BE2C (cell line): ENCODE measurements at regions not wholly inside any gene's neighbourhood (a gene's known extent, or its start where the extent isn't known, plus 50 kb on each side); places are given as distances from the start of the nearest gene placed in this dataset.
"Not testable (repeated sequence)": the region's sequence is repeated elsewhere in the genome, so short reads cannot be mapped to it uniquely, and the experiment has no call there.

Experiments used
- DNase-seq: peaks from one replicate; pipeline ENCODE4 v3.0.0-alpha.2; 2020
- H3K27me3 ChIP-seq: fragments of 250-450 bp; sonication (Bioruptor Pico); 2 replicates; pipeline ENCODE4 v1.5.1; 2020; ENCODE audit warnings: mild to moderate bottlenecking
- H3K36me3 ChIP-seq: fragments of 250-450 bp; sonication (Bioruptor Pico); 2 replicates; pipeline ENCODE4 v1.5.1; 2020; ENCODE audit warnings: mild to moderate bottlenecking
- H3K4me1 ChIP-seq: fragments of 250-450 bp; sonication (Bioruptor Pico); 2 replicates; pipeline ENCODE4 v1.5.1; 2020
- H3K4me3 ChIP-seq: 2 replicates; pipeline ENCODE4 v1.5.1; 2011; ENCODE audit warnings: low read depth, low read length
- H3K9me3 ChIP-seq: fragments of 250-450 bp; sonication (Bioruptor Pico); 2 replicates; pipeline ENCODE4 v1.5.1; 2020
- CTCF ChIP-seq: IDR thresholded peaks from 2 replicates; pipeline ENCODE4 v1.5.1; 2012; ENCODE audit warnings: mild to moderate bottlenecking, low read depth, low read length

GRCh38 chr2:188678882-188679281, 295.3 kb upstream of the COL3A1 start:
- H3K4me3 ChIP-seq, result no peak overlapping the region
- H3K4me1 ChIP-seq, result peaks cover 4% of the 10 kb centered on the region; the same call in 1 of the 2 replicates
- no peak for DNase-seq
- H3K27me3 ChIP-seq, result no peaks in the 10 kb centered on the region
- TF ChIP-seq CTCF, result no peak
- no peaks in the 10 kb centered on the region for H3K9me3 ChIP-seq
- no peaks in the 10 kb centered on the region for H3K36me3 ChIP-seq

- Histone ChIP-seq H3K4me1 (no peaks in the 10 kb centered on the region), H3K27me3 (no peaks in the 10 kb centered on the region), H3K9me3 (no peaks in the 10 kb centered on the region), H3K36me3 (no peaks in the 10 kb centered on the region), H3K4me3 (no peak overlapping the region)
- DNase-seq, result no peak
- TF ChIP-seq CTCF, result no peak
These were observed 291.3 kb upstream of the COL3A1 start for GRCh38 chr2:188682838-188683237.

GRCh38 chr2:188684795-188685194, 289.4 kb upstream of the COL3A1 start:
- no peak for TF ChIP-seq CTCF
- H3K27me3 ChIP-seq, result no peaks in the 10 kb centered on the region
- DNase-seq, result no peak
- H3K9me3 ChIP-seq, result no peaks in the 10 kb centered on the region
- H3K4me1 ChIP-seq, result no peaks in the 10 kb centered on the region
- H3K36me3 ChIP-seq, result no peaks in the 10 kb centered on the region
- H3K4me3 ChIP-seq, result no peak overlapping the region

GRCh38 chr2:188693111-188693510, 281.1 kb upstream of the COL3A1 start:
- no peaks in the 10 kb centered on the region for H3K27me3 ChIP-seq
- H3K4me1 ChIP-seq, result no peaks in the 10 kb centered on the region
- DNase-seq, result no peak
- no peak for TF ChIP-seq CTCF
- no peaks in the 10 kb centered on the region for H3K36me3 ChIP-seq
- H3K4me3 ChIP-seq, result no peak overlapping the region
- no peaks in the 10 kb centered on the region for H3K9me3 ChIP-seq

GRCh38 chr2:188693771-188694170, 280.4 kb upstream of the COL3A1 start:
- no peak for TF ChIP-seq CTCF
- DNase-seq, result no peak
- no peaks in the 10 kb centered on the region for H3K4me1 ChIP-seq

GRCh38 chr2:188695953-188696352, 278.2 kb upstream of the COL3A1 start:
- H3K36me3 ChIP-seq, result no peaks in the 10 kb centered on the region
- no peaks in the 10 kb centered on the region for H3K27me3 ChIP-seq
- H3K4me1 ChIP-seq, result no peaks in the 10 kb centered on the region
- H3K9me3 ChIP-seq, result no peaks in the 10 kb centered on the region
- no peak for DNase-seq
- TF ChIP-seq CTCF, result no peak
- H3K4me3 ChIP-seq, result no peak overlapping the region

More at GRCh38 chr2:188693771-188694170, 280.4 kb upstream of the COL3A1 start:
- Histone ChIP-seq H3K36me3 (no peaks in the 10 kb centered on the region), H3K4me3 (no peak overlapping the region), H3K9me3 (no peaks in the 10 kb centered on the region), H3K27me3 (no peaks in the 10 kb centered on the region)

- not testable (repeated sequence) for H3K27me3 ChIP-seq, DNase-seq, H3K4me1 ChIP-seq, H3K4me3 ChIP-seq, H3K36me3 ChIP-seq, H3K9me3 ChIP-seq
These were observed 276.0 kb upstream of the COL3A1 start for GRCh38 chr2:188698151-188698550.
